NOMO-1 treated with DMSO at 0.1 percent for 48 hours (cell line): ENCODE measurements at regions not wholly inside any gene's neighbourhood (a gene's known extent, or its start where the extent isn't known, plus 50 kb on each side); places are given as distances from the start of the nearest gene placed in this dataset.
A peak's percentile ranks its signal among the peaks of the same experiment; 100 is the strongest.
"Not testable (repeated sequence)": the region's sequence is repeated elsewhere in the genome, so short reads cannot be mapped to it uniquely, and the experiment has no call there.

Source experiments
- DNase-seq: peaks from one replicate; lab custom pipeline; 2025; ENCODE audit not compliant: unreplicated experiment; lab: John Stamatoyannopoulos, UW

GRCh38 chrX:152079768-152080167 lies 58.6 kb downstream of the MAGEA10 start:
- no peak for DNase-seq

- DNase-seq = no peak
Measured at GRCh38 chrX:152074163-152074562, 64.2 kb downstream of the MAGEA10 start.

- no peak for DNase-seq
Measured at GRCh38 chrX:152072236-152072635, 66.1 kb downstream of the MAGEA10 start.

- DNase-seq = no peak
Measured at GRCh38 chrX:152070144-152070543, 68.2 kb downstream of the MAGEA10 start.

- no peak for DNase-seq
Measured at GRCh38 chrX:152061557-152061956, 76.8 kb downstream of the MAGEA10 start.

GRCh38 chrX:152061083-152061482 lies 77.3 kb downstream of the MAGEA10 start:
- DNase-seq = no peak

GRCh38 chrX:152050623-152051022 lies 76.1 kb upstream of the GABRE start:
- DNase-seq = not testable (repeated sequence)

- no peak for DNase-seq
Measured at GRCh38 chrX:152044383-152044782, 69.9 kb upstream of the GABRE start.

- DNase-seq = peak; percentile 0
Measured at GRCh38 chrX:152038804-152039203, 64.3 kb upstream of the GABRE start.

GRCh38 chrX:152037183-152037582 lies 62.7 kb upstream of the GABRE start:
- no peak for DNase-seq

GRCh38 chrX:152031346-152031745 lies 56.9 kb upstream of the GABRE start:
- DNase-seq = not testable (repeated sequence)

- no peak for DNase-seq
Measured at GRCh38 chrX:152028579-152028978, 54.1 kb upstream of the GABRE start.

- DNase-seq = no peak
Measured at GRCh38 chrX:152025656-152026440, 51.4 kb upstream of the GABRE start.

GRCh38 chrX:152024710-152025109 lies 50.2 kb upstream of the GABRE start:
- no peak for DNase-seq
